Immature natural killer cell (primary cell): ENCODE measurements at regions not wholly inside any gene's neighbourhood (a gene's known extent, or its start where the extent isn't known, plus 50 kb on each side); places are given as distances from the start of the nearest gene placed in this dataset.
"Not testable (repeated sequence)": the region's sequence is repeated elsewhere in the genome, so short reads cannot be mapped to it uniquely, and the experiment has no call there.

Experiments used
- DNase-seq, 3 donors: peaks; one replicate each; pipeline ENCODE4 v3.0.0; 2022; ENCODE audit warnings: mixed read lengths in 1 of 3
- H3K27ac Mint-ChIP-seq, 6 donors: one replicate each; pipeline ENCODE4 v1.8.0; 2020; ENCODE audit warnings: mixed read lengths in 6 of 6, mild to moderate bottlenecking in 5 of 6, inconsistent platforms in 4 of 6, moderate library complexity in 3 of 6
- H3K27me3 Mint-ChIP-seq, 3 donors: one replicate each; pipeline ENCODE4 v1.8.0; 2020 to 2021; ENCODE audit warnings: low read depth in 3 of 3, mild to moderate bottlenecking in 3 of 3, mixed read lengths in 3 of 3, moderate library complexity in 3 of 3, inconsistent platforms in 1 of 3
- H3K36me3 Mint-ChIP-seq, 3 donors: one replicate each; pipeline ENCODE4 v1.8.0; 2020; ENCODE audit warnings: mixed read lengths in 3 of 3, inconsistent platforms in 2 of 3, mild to moderate bottlenecking in 2 of 3
- H3K4me1 Mint-ChIP-seq, 2 donors: one replicate each; pipeline ENCODE4 v1.8.0; 2020; ENCODE audit warnings: inconsistent platforms in 2 of 2, mild to moderate bottlenecking in 2 of 2, mixed read lengths in 2 of 2, moderate library complexity in 1 of 2
- H3K4me3 Mint-ChIP-seq, 5 donors: one replicate each; pipeline ENCODE4 v1.8.0; 2020; ENCODE audit warnings: mild to moderate bottlenecking in 5 of 5, mixed read lengths in 5 of 5, inconsistent platforms in 3 of 5, moderate library complexity in 3 of 5
- H3K9me3 Mint-ChIP-seq, 6 donors: one replicate each; pipeline ENCODE4 v1.8.0; 2020; ENCODE audit warnings: mild to moderate bottlenecking in 6 of 6, mixed read lengths in 6 of 6, inconsistent platforms in 4 of 6, moderate library complexity in 3 of 6

DNA sequence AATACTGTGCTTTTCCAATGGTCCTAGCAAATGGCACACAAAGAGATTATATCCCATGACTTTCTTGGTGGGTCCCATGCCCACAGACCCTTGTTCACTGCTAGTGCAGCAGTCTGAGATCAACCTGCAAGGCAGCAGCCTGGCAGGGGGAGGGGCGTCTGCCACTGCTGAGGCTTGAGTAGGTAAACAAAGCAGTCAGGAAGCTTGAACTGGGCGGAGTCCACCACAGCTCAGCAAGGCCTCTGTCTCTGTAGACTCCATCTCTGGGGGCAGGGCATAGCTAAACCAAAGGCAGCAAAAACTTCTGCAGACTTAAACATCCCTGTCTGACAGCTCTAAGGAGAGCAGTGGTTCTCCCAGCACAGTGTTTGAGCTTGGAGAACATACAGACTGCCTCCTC is 82.9 kb downstream of the ZNF737 start:
- peaks cover 0 to 11% (median 9%) of the 10 kb centered on the region in 3 donors for H3K36me3 Mint-ChIP-seq
- peaks cover 2% of the 10 kb centered on the region in 3 donors for H3K27me3 Mint-ChIP-seq
- H3K27ac Mint-ChIP-seq: no peak overlapping the region
- H3K4me3 Mint-ChIP-seq: no peak overlapping the region
- DNase-seq: no peak
- H3K4me1 Mint-ChIP-seq: peaks cover 0 to 5% of the 10 kb centered on the region in 2 donors
- H3K9me3 Mint-ChIP-seq: peaks cover 3 to 50% (median 38%) of the 10 kb centered on the region in 6 donors

DNA sequence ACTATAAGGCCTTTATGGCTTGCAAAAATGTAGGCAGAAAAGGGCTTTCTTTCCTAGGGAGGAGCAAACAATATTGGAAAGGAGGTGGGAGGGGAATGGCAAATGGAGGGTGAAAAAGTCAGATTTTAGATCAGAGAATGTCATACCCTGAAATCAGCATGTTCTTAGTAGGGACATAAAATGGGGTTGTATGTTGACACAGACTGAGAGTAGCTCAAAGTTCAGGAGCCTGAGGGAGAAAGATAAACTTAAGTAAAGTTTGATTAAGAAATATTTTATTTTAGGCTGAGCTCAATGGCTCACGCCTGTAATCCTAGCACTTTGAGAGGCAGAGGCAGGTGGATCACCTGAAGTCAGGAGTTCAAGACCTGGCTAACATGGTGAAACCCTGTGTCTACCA is 83.8 kb downstream of the ZNF737 start:
- Mint-ChIP-seq H3K4me1 (peaks cover 0 to 5% of the 10 kb centered on the region in 2 donors), H3K27ac (no peak overlapping the region), H3K36me3 (peaks cover 0 to 10% (median 9%) of the 10 kb centered on the region in 3 donors), H3K9me3 (peaks cover 5 to 50% (median 39%) of the 10 kb centered on the region in 6 donors), H3K4me3 (no peak overlapping the region), H3K27me3 (peaks cover 2 to 4% (median 2%) of the 10 kb centered on the region in 3 donors)
- DNase-seq: no peak

DNA sequence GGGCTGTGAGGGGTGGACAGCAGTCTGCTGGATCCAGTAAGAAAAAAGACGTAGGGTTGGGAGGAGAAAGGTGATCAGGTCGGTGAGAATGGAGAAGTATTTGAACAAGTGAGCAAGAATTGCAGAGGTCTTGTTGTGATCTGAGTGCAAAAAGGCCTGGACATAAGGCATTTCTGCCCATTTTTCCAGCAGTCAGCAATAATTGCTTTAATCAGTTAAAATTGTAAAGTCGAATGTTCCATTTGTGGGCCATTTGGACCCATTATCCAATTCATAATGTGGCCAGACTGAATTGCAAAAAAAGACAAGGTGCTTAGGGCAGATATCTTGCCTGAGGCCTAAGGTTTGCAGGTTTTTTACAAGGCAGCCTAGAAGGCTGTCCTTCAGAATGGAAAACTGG is 86.1 kb downstream of the ZNF737 start:
- Mint-ChIP-seq H3K4me3 (no peak overlapping the region), H3K36me3 (peaks cover 3 to 11% (median 9%) of the 10 kb centered on the region in 3 donors), H3K27me3 (peaks cover 4 to 8% (median 4%) of the 10 kb centered on the region in 3 donors), H3K4me1 (peaks cover 0 to 5% of the 10 kb centered on the region in 2 donors), H3K9me3 (peaks cover 10 to 59% (median 43%) of the 10 kb centered on the region in 6 donors), H3K27ac (no peak overlapping the region)
- DNase-seq: no peak

DNA sequence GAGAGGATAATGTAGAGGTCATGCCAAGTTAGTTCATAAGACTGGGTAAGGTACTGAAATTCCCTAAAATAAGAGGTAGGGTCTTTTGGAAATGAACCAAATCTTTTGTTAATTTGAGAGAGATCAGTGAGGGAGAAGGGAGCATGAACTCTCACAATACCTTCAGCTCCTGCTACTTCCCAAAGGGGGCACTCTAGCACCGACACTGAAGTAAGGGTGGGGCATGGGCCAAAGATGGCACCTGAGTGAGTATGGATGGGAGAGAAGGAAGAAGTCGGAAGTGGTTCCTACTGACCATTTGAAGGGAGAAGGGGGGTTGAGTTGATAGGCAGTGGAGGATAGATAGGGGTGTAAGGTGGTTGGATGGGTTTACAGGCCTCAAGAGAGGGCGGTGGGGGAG is 86.6 kb downstream of the ZNF737 start:
- Mint-ChIP-seq H3K9me3 (peaks cover 10 to 58% (median 43%) of the 10 kb centered on the region in 6 donors), H3K4me1 (peaks cover 0 to 5% of the 10 kb centered on the region in 2 donors), H3K27me3 (peaks cover 4 to 6% (median 4%) of the 10 kb centered on the region in 3 donors), H3K4me3 (no peak overlapping the region), H3K27ac (no peak overlapping the region), H3K36me3 (peaks cover 3 to 11% (median 6%) of the 10 kb centered on the region in 3 donors)
- no peak for DNase-seq

DNA sequence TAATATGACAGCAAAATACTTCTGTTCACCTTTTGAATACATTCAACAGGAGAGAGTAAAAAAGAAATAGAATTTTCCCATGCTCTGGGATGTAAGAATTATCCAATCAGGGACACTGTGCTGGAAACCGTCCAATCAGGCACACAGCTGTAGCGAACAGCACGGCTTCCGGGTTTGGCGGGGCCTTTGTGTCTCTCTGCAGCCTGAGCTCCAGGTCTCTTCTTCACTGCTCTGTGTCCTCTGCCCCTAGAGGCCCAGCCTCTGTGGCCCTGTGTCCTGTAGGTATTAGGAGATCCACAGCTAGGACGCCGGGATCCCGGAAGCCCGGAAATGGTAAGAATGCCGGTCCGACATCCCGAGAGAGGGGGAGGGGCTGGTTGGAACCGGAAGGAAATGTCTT is 92.7 kb downstream of the ZNF737 start:
- no peak overlapping the region for H3K27ac Mint-ChIP-seq
- H3K9me3 Mint-ChIP-seq: peaks cover 3 to 37% (median 33%) of the 10 kb centered on the region in 6 donors
- peaks cover 2 to 6% (median 5%) of the 10 kb centered on the region in 3 donors for H3K27me3 Mint-ChIP-seq
- no peak for DNase-seq
- H3K36me3 Mint-ChIP-seq: peaks cover 3 to 11% (median 6%) of the 10 kb centered on the region in 3 donors
- H3K4me3 Mint-ChIP-seq: no peak overlapping the region
- no peaks in the 10 kb centered on the region for H3K4me1 Mint-ChIP-seq

DNA sequence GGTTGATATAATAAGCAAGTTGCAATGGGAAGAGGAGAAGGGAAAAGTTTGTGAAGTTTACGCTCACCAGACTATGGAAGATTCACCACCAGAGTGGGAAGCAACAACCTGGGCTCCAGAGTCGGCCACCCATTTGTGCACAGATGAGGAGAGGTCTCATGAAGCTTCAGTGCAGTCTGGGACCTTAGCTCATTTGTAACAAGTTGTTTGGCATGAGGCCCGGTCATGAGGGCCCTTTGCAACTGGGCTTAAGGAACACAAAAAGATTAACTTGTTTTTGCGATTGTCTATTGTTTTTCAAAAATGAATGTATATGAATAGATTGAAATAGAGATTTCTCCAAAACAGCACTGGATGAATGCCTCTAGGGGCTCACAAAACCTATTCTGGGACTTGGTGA is 94.2 kb downstream of the ZNF737 start:
- peaks cover 3 to 27% (median 24%) of the 10 kb centered on the region in 6 donors for H3K9me3 Mint-ChIP-seq
- peaks cover 2 to 4% (median 2%) of the 10 kb centered on the region in 3 donors for H3K27me3 Mint-ChIP-seq
- peaks cover 0 to 6% (median 3%) of the 10 kb centered on the region in 3 donors for H3K36me3 Mint-ChIP-seq
- no peak overlapping the region for H3K27ac Mint-ChIP-seq
- H3K4me3 Mint-ChIP-seq: no peak overlapping the region
- H3K4me1 Mint-ChIP-seq: no peaks in the 10 kb centered on the region
- DNase-seq: no peak

DNA sequence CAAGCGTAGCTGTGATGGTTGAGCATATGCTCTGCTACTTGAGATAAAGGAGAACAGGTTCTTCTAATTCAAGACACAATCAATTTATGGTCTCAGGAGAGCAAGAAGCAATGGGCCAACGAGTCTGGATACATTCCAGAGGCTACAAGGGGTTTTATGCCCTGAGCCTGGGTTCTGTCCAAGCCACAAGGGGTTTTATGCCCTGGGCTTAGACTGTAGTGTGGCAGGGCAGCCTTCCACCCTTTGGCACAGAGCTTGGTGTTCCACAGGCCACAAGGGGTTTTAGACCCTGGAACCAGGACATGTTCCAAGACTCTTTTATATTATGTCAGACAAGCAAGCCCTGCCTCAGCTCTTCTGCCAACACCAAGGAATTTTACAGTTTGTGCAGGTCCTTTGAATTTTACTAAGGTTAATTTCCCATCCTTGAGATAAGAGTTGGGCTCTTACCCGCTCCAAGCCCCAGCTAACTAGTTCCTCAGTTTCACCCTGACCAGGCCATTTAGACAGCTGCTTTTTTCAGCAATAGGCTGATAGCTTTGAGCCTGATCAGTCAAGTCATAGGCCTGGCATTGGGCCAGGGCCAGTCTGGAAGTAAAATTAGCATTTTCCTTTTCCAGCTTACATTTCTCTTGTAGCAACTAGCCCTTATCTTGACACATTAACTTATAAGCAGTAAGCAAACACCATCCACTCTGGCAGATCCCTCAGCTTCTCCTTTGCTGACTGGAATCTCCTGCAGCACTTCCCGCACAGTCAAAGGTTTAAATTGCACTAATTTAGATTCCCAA is 95.0 kb downstream of the ZNF737 start:
- Mint-ChIP-seq H3K27me3 (peaks cover 1 to 3% (median 2%) of the 10 kb centered on the region in 3 donors), H3K4me3 (no peak overlapping the region), H3K27ac (no peak overlapping the region), H3K36me3 (peaks cover 0 to 6% (median 1%) of the 10 kb centered on the region in 3 donors), H3K9me3 (peaks cover under 1 to 22% (median 18%) of the 10 kb centered on the region in 6 donors), H3K4me1 (no peaks in the 10 kb centered on the region)
- no peak for DNase-seq

DNA sequence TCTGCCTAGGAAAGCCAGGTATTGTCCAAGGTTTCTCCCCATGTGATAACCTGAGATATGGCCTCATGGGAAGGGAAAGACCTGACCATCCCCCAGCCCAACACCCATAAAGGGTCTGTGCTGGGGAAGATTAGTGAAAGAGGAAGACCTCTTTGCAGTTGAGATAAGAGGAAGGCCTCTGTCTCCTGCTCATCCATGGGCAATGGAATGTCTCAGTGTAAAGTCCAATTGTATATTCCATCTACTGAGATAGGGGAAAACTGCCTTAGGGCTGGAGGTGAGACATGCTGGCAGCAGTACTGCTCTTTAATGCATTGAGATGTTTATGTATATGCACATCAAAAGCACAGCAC is 99.0 kb downstream of the ZNF737 start:
- H3K9me3 Mint-ChIP-seq: peaks cover 0 to 12% (median 4%) of the 10 kb centered on the region in 6 donors
- H3K4me1 Mint-ChIP-seq, H3K27ac Mint-ChIP-seq, H3K36me3 Mint-ChIP-seq, H3K27me3 Mint-ChIP-seq, DNase-seq, H3K4me3 Mint-ChIP-seq: not testable (repeated sequence)

DNA sequence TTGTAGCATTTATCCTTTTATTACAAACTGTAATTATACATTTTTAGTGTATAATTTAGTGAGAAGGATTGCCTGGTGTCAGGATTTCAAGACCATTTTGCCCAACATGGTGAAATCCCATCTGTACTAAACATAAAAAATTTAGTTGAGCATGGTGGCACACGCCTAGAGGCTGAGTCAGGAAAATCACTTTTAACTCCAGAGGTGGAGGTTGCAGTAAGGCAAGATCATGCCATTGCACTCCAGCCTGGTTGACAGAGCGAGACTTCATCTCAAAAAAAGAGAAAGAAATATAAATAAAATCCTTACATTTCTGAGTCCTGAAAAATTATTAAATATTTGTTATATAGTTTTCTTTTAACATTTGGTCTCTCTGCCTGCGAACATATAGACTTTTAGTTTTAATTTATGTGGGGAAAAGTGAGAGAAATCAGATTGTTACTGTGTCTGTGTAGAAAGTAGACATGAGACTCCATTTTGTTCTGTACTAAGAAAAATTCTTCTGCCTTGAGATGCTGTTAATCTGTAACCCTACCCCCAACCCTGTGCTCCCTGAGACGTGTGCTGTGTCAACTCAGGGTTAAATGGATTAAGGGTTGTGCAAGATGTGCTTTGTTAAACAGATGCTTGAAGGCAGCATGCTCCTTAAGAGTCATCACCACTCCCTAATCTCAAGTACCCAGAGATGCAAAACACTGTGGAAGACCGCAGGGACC is 99.5 kb downstream of the ZNF737 start:
- DNase-seq, H3K9me3 Mint-ChIP-seq, H3K27me3 Mint-ChIP-seq, H3K27ac Mint-ChIP-seq, H3K36me3 Mint-ChIP-seq, H3K4me3 Mint-ChIP-seq, H3K4me1 Mint-ChIP-seq: not testable (repeated sequence)

DNA sequence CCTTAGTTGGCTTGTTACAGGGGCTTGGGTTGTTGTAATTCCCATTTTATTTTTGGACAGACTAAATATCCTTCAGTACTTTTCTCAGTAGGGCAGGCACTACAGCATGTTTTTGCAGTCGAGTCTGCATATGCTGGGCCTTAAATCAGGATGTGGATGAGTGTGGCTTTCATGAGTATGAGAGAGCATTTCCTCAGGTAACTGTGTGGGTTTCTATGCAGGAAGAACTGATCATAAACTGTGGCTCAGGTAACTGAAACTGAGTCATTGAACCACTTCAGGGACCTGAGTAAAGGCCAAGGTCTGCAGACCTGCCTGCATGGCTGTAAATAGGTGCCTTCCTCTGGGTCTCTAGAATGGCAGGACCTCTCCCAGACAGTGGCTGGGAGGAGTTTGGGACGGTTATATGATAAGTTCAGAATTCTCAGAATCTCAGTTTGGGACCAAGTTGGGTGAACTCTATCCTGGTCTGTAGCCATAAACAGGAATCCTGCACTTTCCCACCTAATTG is 112.1 kb downstream of the ZNF737 start:
- no peak for DNase-seq
- Mint-ChIP-seq H3K27me3 (peaks cover 0 to 2% (median 0%) of the 10 kb centered on the region in 3 donors), H3K36me3 (no peaks in the 10 kb centered on the region), H3K4me1 (no peaks in the 10 kb centered on the region), H3K9me3 (peaks cover 0 to 6% (median 0%) of the 10 kb centered on the region in 6 donors), H3K4me3 (no peak overlapping the region), H3K27ac (no peak overlapping the region)

DNA sequence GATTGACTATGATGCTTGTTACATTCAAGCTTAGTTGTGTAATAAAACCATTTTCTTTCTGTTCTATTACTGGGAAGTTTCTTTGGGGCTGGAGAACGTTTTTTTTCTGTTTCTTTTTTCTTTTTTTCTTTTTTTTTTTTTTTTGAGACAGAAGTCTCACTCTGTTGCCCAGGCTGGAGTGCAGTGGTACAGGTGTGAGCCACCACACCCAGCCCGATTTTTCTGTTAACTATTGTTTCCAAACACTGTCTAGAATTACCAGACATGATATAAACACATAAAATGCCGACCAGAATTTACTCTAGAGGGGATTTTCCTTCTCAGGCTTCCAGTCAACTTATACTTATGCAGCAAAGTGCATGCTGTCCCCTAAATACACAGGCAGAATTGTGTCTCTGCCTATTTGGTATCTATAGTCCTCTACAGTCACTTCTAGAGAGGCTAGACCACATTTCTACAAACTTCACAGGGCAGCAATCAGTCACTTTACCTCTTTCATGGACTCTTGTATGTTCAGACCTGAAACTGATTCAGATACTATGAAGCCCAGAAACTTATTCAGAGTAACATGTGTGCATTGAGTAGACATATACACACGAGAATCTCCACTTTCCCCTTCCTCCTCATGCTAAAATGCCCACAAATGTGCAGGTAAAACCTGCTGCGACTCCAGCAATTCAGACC is 121.2 kb downstream of the ZNF737 start:
- no peaks in the 10 kb centered on the region for H3K4me1 Mint-ChIP-seq
- peaks cover 2 to 6% (median 5%) of the 10 kb centered on the region in 3 donors for H3K27me3 Mint-ChIP-seq
- no peak overlapping the region for H3K27ac Mint-ChIP-seq
- no peak overlapping the region for H3K4me3 Mint-ChIP-seq
- peaks cover 0 to 7% (median 1%) of the 10 kb centered on the region in 6 donors for H3K9me3 Mint-ChIP-seq
- H3K36me3 Mint-ChIP-seq: no peaks in the 10 kb centered on the region
- no peak for DNase-seq

DNA sequence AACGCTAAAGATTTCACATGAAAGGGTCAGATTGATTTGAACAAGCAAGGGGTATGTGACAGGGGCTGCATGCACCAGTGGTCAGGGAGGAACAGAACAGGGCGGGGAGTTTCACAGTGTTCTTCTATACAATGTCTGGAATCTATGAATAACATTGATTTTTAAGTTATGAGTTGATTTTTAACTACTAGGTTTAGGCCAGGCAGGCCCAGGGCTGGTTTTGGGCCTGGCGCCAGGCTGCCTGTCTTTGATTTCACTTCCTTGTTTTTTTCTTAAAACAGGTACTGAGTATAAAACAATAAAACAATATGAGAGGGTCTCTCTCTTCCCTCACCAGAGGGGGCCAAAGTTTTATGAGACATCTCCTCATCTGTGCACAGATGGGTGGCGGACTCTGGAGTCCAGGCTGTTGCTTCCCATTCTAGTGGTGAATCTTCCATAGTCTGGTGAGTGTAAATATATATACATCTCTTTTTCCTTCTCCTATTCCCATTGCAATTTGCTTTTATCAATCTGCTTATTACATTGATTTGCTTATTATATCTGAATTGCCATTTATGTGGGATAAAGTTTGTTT is 133.2 kb downstream of the ZNF737 start:
- H3K27ac Mint-ChIP-seq, H3K27me3 Mint-ChIP-seq, DNase-seq, H3K4me3 Mint-ChIP-seq, H3K36me3 Mint-ChIP-seq, H3K9me3 Mint-ChIP-seq, H3K4me1 Mint-ChIP-seq: not testable (repeated sequence)

DNA sequence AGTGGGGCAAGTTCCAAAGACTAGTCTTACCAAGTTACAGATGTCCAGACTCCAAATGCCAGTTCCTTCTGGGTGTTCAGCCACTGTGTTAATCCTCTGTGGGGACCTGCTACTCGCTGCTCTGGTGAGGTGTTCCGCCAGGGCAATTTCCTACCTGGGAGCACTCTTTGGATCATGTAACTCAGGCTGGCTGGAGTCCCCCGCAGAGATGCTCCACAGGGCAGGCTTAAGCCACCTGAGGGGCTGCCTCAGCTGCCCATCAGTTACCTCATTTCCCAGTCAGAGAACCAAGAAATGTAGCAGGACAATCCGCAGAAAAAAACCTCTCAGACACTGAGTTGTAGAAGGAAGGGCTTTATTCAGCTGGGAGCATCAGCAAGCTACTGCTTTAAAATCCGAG is 133.8 kb downstream of the ZNF737 start:
- no peak for DNase-seq
- Mint-ChIP-seq H3K9me3 (peaks cover 0 to 3% (median 0%) of the 10 kb centered on the region in 6 donors), H3K4me1 (no peaks in the 10 kb centered on the region), H3K27me3 (peaks cover 0 to 8% (median 0%) of the 10 kb centered on the region in 3 donors), H3K4me3 (no peak overlapping the region), H3K27ac (no peak overlapping the region), H3K36me3 (no peaks in the 10 kb centered on the region)
